ENCODE measurements at regions not wholly inside any gene's neighbourhood (a gene's known extent, or its start where the extent isn't known, plus 50 kb on each side); places are given as distances from the start of the nearest gene placed in this dataset.

DNA sequence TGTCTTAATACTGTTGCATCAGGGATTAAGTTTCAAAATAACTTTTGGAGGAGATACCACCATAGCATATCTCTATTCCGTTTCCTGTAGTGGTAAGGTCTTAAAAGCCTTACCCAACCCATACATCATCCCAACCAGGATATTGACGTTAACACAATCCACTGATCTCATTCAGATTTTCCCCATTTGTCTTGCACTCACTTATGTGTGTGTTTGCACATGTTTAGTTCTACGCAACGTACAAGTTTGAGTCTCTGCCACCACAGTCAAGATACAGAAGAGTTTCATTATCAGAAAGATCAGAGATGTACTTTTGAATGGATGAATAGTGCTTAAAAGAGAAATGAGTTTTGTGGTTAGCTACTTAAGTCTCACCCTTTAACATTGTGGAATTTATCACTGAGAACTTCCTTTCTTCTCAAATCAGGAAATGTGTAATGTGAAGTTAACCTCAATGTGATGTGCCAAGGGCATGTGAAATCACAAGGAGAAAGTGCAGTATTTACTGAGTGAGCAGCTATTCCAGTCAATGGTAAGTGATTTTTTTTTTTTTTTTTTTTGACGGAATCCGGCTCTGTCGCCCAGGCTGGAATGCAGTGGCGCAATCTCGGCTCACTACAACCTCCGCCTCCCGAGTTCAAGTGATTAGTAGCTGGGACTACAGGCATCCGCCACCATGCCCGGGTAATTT, 69.2 kb upstream of the EPHA4 start:
- Histone ChIP-seq H3K4me2 (ENCODE audit: low read length) (no peak overlapping the region), H3K4me3 (ENCODE audit: low read length) (no peak overlapping the region), H4K20me1 (ENCODE audit: low read length) (no peaks in the 10 kb centered on the region), H3K9ac (ENCODE audit: low read length) (no peak overlapping the region), H3K36me3 (ENCODE audit: low read depth, low read length) (no peaks in the 10 kb centered on the region), H3K27me3 (ENCODE audit: low read length) (no peaks in the 10 kb centered on the region), H2AFZ (ENCODE audit: low read length) (no peak overlapping the region), H3K4me1 (ENCODE audit: insufficient read depth, low read length) (no peaks in the 10 kb centered on the region), H3K27ac (ENCODE audit: low read length) (no peak overlapping the region), H3K9me3 (ENCODE audit: low read length) (no peaks in the 10 kb centered on the region), H3K9me2 (replicated peaks; ENCODE audit: low read length) (no peaks in the 10 kb centered on the region), H3K79me2 (ENCODE audit: low read length) (no peaks in the 10 kb centered on the region), H3F3A (ENCODE audit: low read length, unreplicated experiment) (no peaks in the 10 kb centered on the region)
- no TSS peak for BruUV-seq (replicated peaks)
- DNase-seq, result no peak
- no peak for ATAC-seq
- CTCF ChIA-PET, result interaction anchor here (0.7 kb wide), 1 partner anchor 1714 kb away, joined by 6 read pairs; no protein-coding TSS in a partner anchor
- intact Hi-C loops (cut with micrococcal nuclease), result no loop called here
- TF ChIP-seq, protein P1, sequence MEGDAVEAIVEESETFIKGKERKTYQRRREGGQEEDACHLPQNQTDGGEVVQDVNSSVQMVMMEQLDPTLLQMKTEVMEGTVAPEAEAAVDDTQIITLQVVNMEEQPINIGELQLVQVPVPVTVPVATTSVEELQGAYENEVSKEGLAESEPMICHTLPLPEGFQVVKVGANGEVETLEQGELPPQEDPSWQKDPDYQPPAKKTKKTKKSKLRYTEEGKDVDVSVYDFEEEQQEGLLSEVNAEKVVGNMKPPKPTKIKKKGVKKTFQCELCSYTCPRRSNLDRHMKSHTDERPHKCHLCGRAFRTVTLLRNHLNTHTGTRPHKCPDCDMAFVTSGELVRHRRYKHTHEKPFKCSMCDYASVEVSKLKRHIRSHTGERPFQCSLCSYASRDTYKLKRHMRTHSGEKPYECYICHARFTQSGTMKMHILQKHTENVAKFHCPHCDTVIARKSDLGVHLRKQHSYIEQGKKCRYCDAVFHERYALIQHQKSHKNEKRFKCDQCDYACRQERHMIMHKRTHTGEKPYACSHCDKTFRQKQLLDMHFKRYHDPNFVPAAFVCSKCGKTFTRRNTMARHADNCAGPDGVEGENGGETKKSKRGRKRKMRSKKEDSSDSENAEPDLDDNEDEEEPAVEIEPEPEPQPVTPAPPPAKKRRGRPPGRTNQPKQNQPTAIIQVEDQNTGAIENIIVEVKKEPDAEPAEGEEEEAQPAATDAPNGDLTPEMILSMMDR (conservative IDR thresholded peaks at IDR 0.05; ENCODE audit: low read depth, low read length), result no peak
- TF ChIP-seq EZH2 (IDR thresholded peaks at IDR 0.05; ENCODE audit: low read length, unreplicated experiment) (no peak), EZH2phosphoT487 (IDR thresholded peaks at IDR 0.05; ENCODE audit: borderline replicate concordance, low read length) (no peak)
- POLR2A ChIA-PET (ENCODE audit: unreplicated experiment), result no interaction called here

DNA sequence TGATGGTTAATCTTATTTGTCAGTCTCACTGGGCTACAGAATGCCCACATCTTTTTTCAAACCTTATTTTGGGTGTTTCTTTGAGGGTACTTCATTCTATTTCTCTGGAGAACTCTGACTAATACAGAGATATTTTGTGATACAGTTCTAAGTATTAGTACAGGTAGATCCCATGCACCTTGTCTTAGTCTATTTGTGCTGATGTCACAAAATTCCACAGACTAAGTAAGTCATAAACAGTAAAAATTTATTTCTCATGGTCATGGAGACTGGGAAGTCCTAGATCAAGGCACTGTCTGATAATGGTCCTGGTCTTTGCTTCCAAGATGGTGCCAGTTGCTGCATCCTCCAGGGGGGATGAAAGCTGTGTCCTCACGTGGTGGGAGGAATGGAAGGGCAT, 68.6 kb upstream of the EPHA4 start:
- no peak overlapping the region for H3K27ac ChIP-seq (ENCODE audit: low read length)
- H3K9me3 ChIP-seq (ENCODE audit: low read length), result no peaks in the 10 kb centered on the region
- ChIA-PET CTCF (interaction anchor here (0.7 kb wide), 1 partner anchor 1714 kb away, joined by 6 read pairs; no protein-coding TSS in a partner anchor), POLR2A (ENCODE audit: unreplicated experiment) (no interaction called here)
- no peak for DNase-seq
- H3K4me1 ChIP-seq (ENCODE audit: insufficient read depth, low read length), result no peaks in the 10 kb centered on the region
- H4K20me1 ChIP-seq (ENCODE audit: low read length), result no peaks in the 10 kb centered on the region
- H3K4me3 ChIP-seq (ENCODE audit: low read length), result no peak overlapping the region
- no peak overlapping the region for H3K4me2 ChIP-seq (ENCODE audit: low read length)
- no peak overlapping the region for H3K9ac ChIP-seq (ENCODE audit: low read length)
- no peaks in the 10 kb centered on the region for H3K27me3 ChIP-seq (ENCODE audit: low read length)
- intact Hi-C loops (cut with micrococcal nuclease), result no loop called here
- no peaks in the 10 kb centered on the region for H3K9me2 ChIP-seq (replicated peaks; ENCODE audit: low read length)
- no TSS peak for BruUV-seq (replicated peaks)
- no peak overlapping the region for H2AFZ ChIP-seq (ENCODE audit: low read length)
- H3K79me2 ChIP-seq (ENCODE audit: low read length), result no peaks in the 10 kb centered on the region
- ATAC-seq, result no peak
- TF ChIP-seq, protein P1 (conservative IDR thresholded peaks at IDR 0.05; ENCODE audit: low read depth, low read length), result no peak
- TF ChIP-seq EZH2 (IDR thresholded peaks at IDR 0.05; ENCODE audit: low read length, unreplicated experiment), result no peak
- TF ChIP-seq EZH2phosphoT487 (IDR thresholded peaks at IDR 0.05; ENCODE audit: borderline replicate concordance, low read length), result no peak
- H3K36me3 ChIP-seq (ENCODE audit: low read depth, low read length), result no peaks in the 10 kb centered on the region
- H3F3A ChIP-seq (ENCODE audit: low read length, unreplicated experiment), result no peaks in the 10 kb centered on the region

DNA sequence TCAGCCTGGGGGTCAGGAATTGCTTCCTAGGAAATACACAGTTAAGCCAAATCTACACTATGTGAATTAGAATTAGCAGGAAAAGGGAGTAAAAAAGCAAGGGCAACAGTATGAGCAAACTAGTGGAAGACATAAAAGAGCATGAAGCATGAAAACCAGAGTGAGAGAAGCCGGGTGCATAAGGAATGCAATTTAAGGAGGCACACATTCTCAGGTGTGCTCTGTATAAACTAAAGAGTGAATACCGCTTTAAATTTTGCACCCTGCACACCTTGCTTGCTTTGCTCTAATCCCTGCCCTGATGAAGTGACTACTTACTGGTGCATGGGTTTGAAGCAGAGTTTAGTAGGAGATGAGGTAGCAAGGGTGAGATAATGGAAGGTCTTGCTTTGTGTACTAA, 65.7 kb upstream of the EPHA4 start:
- DNase-seq (no peak), ATAC-seq (no peak)
- no peak overlapping the region for H3K27ac ChIP-seq (ENCODE audit: low read length)
- no peak overlapping the region for H3K4me2 ChIP-seq (ENCODE audit: low read length)
- H2AFZ ChIP-seq (ENCODE audit: low read length), result no peak overlapping the region
- TF ChIP-seq EZH2 (IDR thresholded peaks at IDR 0.05; ENCODE audit: low read length, unreplicated experiment) (no peak), EZH2phosphoT487 (IDR thresholded peaks at IDR 0.05; ENCODE audit: borderline replicate concordance, low read length) (no peak)
- TF ChIP-seq, protein P1 (conservative IDR thresholded peaks at IDR 0.05; ENCODE audit: low read depth, low read length), result no peak
- no peaks in the 10 kb centered on the region for H4K20me1 ChIP-seq (ENCODE audit: low read length)
- no peaks in the 10 kb centered on the region for H3K27me3 ChIP-seq (ENCODE audit: low read length)
- no peaks in the 10 kb centered on the region for H3K79me2 ChIP-seq (ENCODE audit: low read length)
- no peaks in the 10 kb centered on the region for H3F3A ChIP-seq (ENCODE audit: low read length, unreplicated experiment)
- H3K4me3 ChIP-seq (ENCODE audit: low read length), result no peak overlapping the region
- intact Hi-C loops (cut with micrococcal nuclease), result no loop called here
- no peaks in the 10 kb centered on the region for H3K36me3 ChIP-seq (ENCODE audit: low read depth, low read length)
- BruUV-seq (replicated peaks), result no TSS peak
- POLR2A ChIA-PET (ENCODE audit: unreplicated experiment), result interaction anchor here (0.8 kb wide), 1 partner anchor 414 kb away, joined by 4 read pairs; no protein-coding TSS in a partner anchor
- no peaks in the 10 kb centered on the region for H3K9me3 ChIP-seq (ENCODE audit: low read length)
- no peaks in the 10 kb centered on the region for H3K9me2 ChIP-seq (replicated peaks; ENCODE audit: low read length)
- no peak overlapping the region for H3K9ac ChIP-seq (ENCODE audit: low read length)
- H3K4me1 ChIP-seq (ENCODE audit: insufficient read depth, low read length), result no peaks in the 10 kb centered on the region
- CTCF ChIA-PET, result no interaction called here
